HEK293 (cell line): ENCODE measurements at regions not wholly inside any gene's neighbourhood (a gene's known extent, or its start where the extent isn't known, plus 50 kb on each side); places are given as distances from the start of the nearest gene placed in this dataset.

Experiments used
- CTCF ChIA-PET: fragments of 350-600 bp; formaldehyde crosslinking; extraction: SDS; loops from one replicate; lab custom pipeline; 2021; ENCODE audit warnings: antibody characterized with exemption; lab: Yijun Ruan, JAX
- POLR2A ChIA-PET: fragments of 300-600 bp; formaldehyde crosslinking; extraction: SDS; loops from one replicate; lab custom pipeline; 2020; ENCODE audit warnings: antibody characterized with exemption, inconsistent platforms; lab: Yijun Ruan, JAX
- H3K27ac ChIP-seq: fragments of 200-500 bp; sonication (Bioruptor generic); 2 replicates; pipeline ENCODE4 v1.5.1; 2014; ENCODE audit warnings: low read depth, low read length, control low read depth, inconsistent platforms; ENCODE audit errors: extremely low read depth
- H3K36me3 ChIP-seq, 2 experiments: fragments of 200-500 bp in 1 of 2; sonication (Bioruptor generic) in 1 of 2; 1 replicate in 1 of 2; 2 replicates in 1 of 2; pipeline ENCODE4 v1.5.1; 2014 to 2017; ENCODE audit warnings: inconsistent platforms in 2 of 2, low read length in 2 of 2; ENCODE audit not compliant: control insufficient read depth in 2 of 2, insufficient read depth in 1 of 2
- H3K4me1 ChIP-seq: fragments of 200-500 bp; sonication (Bioruptor generic); 2 replicates; pipeline ENCODE4 v1.5.1; 2014; ENCODE audit warnings: mild to moderate bottlenecking, low read length, inconsistent platforms; ENCODE audit not compliant: control insufficient read depth, insufficient read depth
- H3K4me3 ChIP-seq: 2 replicates; pipeline ENCODE4 v1.5.1; 2011; ENCODE audit warnings: low read depth, mild to moderate bottlenecking, control low read depth, low read length, moderate library complexity
- H3K9me3 ChIP-seq: fragments of 200-500 bp; sonication (Bioruptor generic); 2 replicates; pipeline ENCODE4 v1.5.1; 2014; ENCODE audit warnings: low read depth, low read length, inconsistent platforms; ENCODE audit not compliant: control insufficient read depth, insufficient read depth
- GLI2 ChIP-seq: fragments of 450-650 bp; formaldehyde crosslinking; IDR thresholded peaks from 2 replicates; pipeline ENCODE4; 2017; ENCODE audit warnings: missing biosample characterization, missing genetic modification characterization, low read depth, borderline replicate concordance
- KLF1 ChIP-seq: fragments of 450-650 bp; formaldehyde crosslinking; IDR thresholded peaks from 2 replicates; pipeline ENCODE4 v1.5.1; 2016; ENCODE audit warnings: missing biosample characterization, missing genetic modification characterization
- PBX3 ChIP-seq: sonication (generic); formaldehyde crosslinking; IDR thresholded peaks from 2 replicates; pipeline ENCODE4 v1.8.1; 2022; ENCODE audit warnings: mild to moderate bottlenecking, moderate library complexity, missing genetic modification reagents
- REPIN1 ChIP-seq: fragments of 450-650 bp; formaldehyde crosslinking; IDR thresholded peaks from 2 replicates; pipeline ENCODE4 v1.5.1; 2017; ENCODE audit warnings: missing biosample characterization, missing genetic modification characterization, low read depth
- SCRT1 ChIP-seq: fragments of 450-650 bp; formaldehyde crosslinking; IDR thresholded peaks from 2 replicates; pipeline ENCODE4 v1.5.1; 2016; ENCODE audit warnings: missing biosample characterization, missing genetic modification characterization, borderline replicate concordance
- ZNF23 ChIP-seq: fragments of 450-650 bp; formaldehyde crosslinking; IDR thresholded peaks from 2 replicates; pipeline ENCODE4 v1.5.1; 2016; ENCODE audit warnings: missing biosample characterization, missing genetic modification characterization, borderline replicate concordance
- ZNF311 ChIP-seq: fragments of 450-650 bp; formaldehyde crosslinking; IDR thresholded peaks from 2 replicates; pipeline ENCODE4 v1.5.1; 2017; ENCODE audit warnings: missing biosample characterization, missing genetic modification characterization, borderline replicate concordance
- ZNF610 ChIP-seq: fragments of 450-650 bp; formaldehyde crosslinking; IDR thresholded peaks from 2 replicates; pipeline ENCODE4 v1.5.1; 2016; ENCODE audit warnings: missing biosample characterization, missing genetic modification characterization, borderline replicate concordance
- TF ChIP-seq, protein P1 (sequence below): fragments of 450-650 bp; formaldehyde crosslinking; IDR thresholded peaks from 2 replicates; pipeline ENCODE4 v1.5.1; 2017; ENCODE audit warnings: missing biosample characterization, missing genetic modification characterization
- TF ChIP-seq, protein P2 (sequence below): fragments of 450-650 bp; formaldehyde crosslinking; IDR thresholded peaks from 2 replicates; pipeline ENCODE4 v1.5.1; 2016; ENCODE audit warnings: missing biosample characterization, missing genetic modification characterization

GRCh38 chr11:8823174-8823742 is 87.7 kb upstream of the AKIP1 start:
- CTCF ChIA-PET: interaction anchor here (0.6 to 0.7 kb wide), 3 partner anchors 9 to 188 kb away, joined by 3 read pairs; no protein-coding TSS in a partner anchor

GRCh38 chr11:8826139-8826786 is 84.7 kb upstream of the AKIP1 start:
- no peak overlapping the region for H3K4me3 ChIP-seq
- TF ChIP-seq ZNF610 (tag by site-specific recombination): no peak
- TF ChIP-seq GLI2: no peak
- no peak for TF ChIP-seq ZNF23 (tag by site-specific recombination)
- TF ChIP-seq ZNF311: no peak
- no peak for TF ChIP-seq KLF1 (tag by site-specific recombination)
- TF ChIP-seq, protein P1, sequence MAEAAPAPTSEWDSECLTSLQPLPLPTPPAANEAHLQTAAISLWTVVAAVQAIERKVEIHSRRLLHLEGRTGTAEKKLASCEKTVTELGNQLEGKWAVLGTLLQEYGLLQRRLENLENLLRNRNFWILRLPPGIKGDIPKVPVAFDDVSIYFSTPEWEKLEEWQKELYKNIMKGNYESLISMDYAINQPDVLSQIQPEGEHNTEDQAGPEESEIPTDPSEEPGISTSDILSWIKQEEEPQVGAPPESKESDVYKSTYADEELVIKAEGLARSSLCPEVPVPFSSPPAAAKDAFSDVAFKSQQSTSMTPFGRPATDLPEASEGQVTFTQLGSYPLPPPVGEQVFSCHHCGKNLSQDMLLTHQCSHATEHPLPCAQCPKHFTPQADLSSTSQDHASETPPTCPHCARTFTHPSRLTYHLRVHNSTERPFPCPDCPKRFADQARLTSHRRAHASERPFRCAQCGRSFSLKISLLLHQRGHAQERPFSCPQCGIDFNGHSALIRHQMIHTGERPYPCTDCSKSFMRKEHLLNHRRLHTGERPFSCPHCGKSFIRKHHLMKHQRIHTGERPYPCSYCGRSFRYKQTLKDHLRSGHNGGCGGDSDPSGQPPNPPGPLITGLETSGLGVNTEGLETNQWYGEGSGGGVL (tag by site-specific recombination): no peak
- no peaks in the 10 kb centered on the region for H3K4me1 ChIP-seq
- H3K27ac ChIP-seq: no peak overlapping the region
- POLR2A ChIA-PET: interaction anchor here (1.1 kb wide), 1 partner anchor 16 kb away, joined by 3 read pairs; a partner anchor contains a TSS
- H3K9me3 ChIP-seq: no peaks in the 10 kb centered on the region
- CTCF ChIA-PET: interaction anchor here (1.4 kb wide), 2 partner anchors 13 to 14 kb away, joined by 3 to 9 read pairs; no protein-coding TSS in a partner anchor
- H3K36me3 ChIP-seq: peaks cover 0 to 4% of the 10 kb centered on the region in 2 experiments; a peak in 1 of 3 replicates

More at GRCh38 chr11:8823174-8823742, 87.7 kb upstream of the AKIP1 start:
- H3K9me3 ChIP-seq: no peaks in the 10 kb centered on the region
- H3K4me1 ChIP-seq: no peaks in the 10 kb centered on the region
- H3K27ac ChIP-seq: no peak overlapping the region
- no peaks in the 10 kb centered on the region for H3K36me3 ChIP-seq
- POLR2A ChIA-PET: interaction anchor here (0.9 kb wide), 1 partner anchor 10 kb away, joined by 3 read pairs; no protein-coding TSS in a partner anchor
- H3K4me3 ChIP-seq: no peak overlapping the region
- TF ChIP-seq, protein P2, sequence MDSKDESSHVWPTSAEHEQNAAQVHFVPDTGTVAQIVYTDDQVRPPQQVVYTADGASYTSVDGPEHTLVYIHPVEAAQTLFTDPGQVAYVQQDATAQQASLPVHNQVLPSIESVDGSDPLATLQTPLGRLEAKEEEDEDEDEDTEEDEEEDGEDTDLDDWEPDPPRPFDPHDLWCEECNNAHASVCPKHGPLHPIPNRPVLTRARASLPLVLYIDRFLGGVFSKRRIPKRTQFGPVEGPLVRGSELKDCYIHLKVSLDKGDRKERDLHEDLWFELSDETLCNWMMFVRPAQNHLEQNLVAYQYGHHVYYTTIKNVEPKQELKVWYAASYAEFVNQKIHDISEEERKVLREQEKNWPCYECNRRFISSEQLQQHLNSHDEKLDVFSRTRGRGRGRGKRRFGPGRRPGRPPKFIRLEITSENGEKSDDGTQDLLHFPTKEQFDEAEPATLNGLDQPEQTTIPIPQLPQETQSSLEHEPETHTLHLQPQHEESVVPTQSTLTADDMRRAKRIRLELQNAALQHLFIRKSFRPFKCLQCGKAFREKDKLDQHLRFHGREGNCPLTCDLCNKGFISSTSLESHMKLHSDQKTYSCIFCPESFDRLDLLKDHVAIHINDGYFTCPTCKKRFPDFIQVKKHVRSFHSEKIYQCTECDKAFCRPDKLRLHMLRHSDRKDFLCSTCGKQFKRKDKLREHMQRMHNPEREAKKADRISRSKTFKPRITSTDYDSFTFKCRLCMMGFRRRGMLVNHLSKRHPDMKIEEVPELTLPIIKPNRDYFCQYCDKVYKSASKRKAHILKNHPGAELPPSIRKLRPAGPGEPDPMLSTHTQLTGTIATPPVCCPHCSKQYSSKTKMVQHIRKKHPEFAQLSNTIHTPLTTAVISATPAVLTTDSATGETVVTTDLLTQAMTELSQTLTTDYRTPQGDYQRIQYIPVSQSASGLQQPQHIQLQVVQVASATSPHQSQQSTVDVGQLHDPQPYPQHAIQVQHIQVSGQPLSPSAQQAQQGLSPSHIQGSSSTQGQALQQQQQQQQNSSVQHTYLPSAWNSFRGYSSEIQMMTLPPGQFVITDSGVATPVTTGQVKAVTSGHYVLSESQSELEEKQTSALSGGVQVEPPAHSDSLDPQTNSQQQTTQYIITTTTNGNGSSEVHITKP (tag by site-specific recombination): no peak
- no peak for TF ChIP-seq PBX3 (CRISPR knock-in tag)

- POLR2A ChIA-PET: no interaction called here
- Histone ChIP-seq H3K4me1 (no peaks in the 10 kb centered on the region), H3K9me3 (no peaks in the 10 kb centered on the region), H3K36me3 (peaks cover 0 to 4% of the 10 kb centered on the region in 2 experiments; a peak in 1 of 3 replicates), H3K27ac (no peak overlapping the region), H3K4me3 (no peak overlapping the region)
- TF ChIP-seq REPIN1 (tag by site-specific recombination) (no peak), SCRT1 (tag by site-specific recombination) (no peak)
- CTCF ChIA-PET: interaction anchor here (1.4 kb wide), 1 partner anchor 14 kb away, joined by 9 read pairs; no protein-coding TSS in a partner anchor
Measured at GRCh38 chr11:8826901-8827560, 84.0 kb upstream of the AKIP1 start.
